PC-9 (cell line): ENCODE measurements at regions not wholly inside any gene's neighbourhood (a gene's known extent, or its start where the extent isn't known, plus 50 kb on each side); places are given as distances from the start of the nearest gene placed in this dataset.

ENCODE experiments used
- BruUV-seq: library from RNA; stranded (reverse); fragments of 400-500 nt; replicated peaks from 2 replicates; lab custom pipeline; 2021; lab: Mats Ljungman, UMichigan
- CTCF ChIA-PET: fragments of 300-600 bp; sonication (Branson Sonifier 250); formaldehyde crosslinking; loops from one replicate; lab custom pipeline; 2022; ENCODE audit warnings: antibody characterized with exemption; lab: Charles Lee
- POLR2A ChIA-PET: fragments of 300-600 bp; sonication (Branson Sonifier 250); formaldehyde crosslinking; loops from one replicate; lab custom pipeline; 2022; ENCODE audit warnings: antibody characterized with exemption; ENCODE audit not compliant: unreplicated experiment; lab: Charles Lee
- DNase-seq, 2 experiments: peaks; one replicate each; pipeline versions ENCODE4 v3.0.0 to v3.0.0-alpha.2; 2015 to 2022; ENCODE audit warnings: mixed read lengths in 1 of 2
- H2AFZ ChIP-seq: fragments of 200-600 bp; sonication (generic); 2 replicates; pipeline ENCODE4 v1.8.1; 2017; ENCODE audit warnings: antibody characterized with exemption
- H3F3A ChIP-seq: fragments of 200-600 bp; sonication (generic); 2 replicates; pipeline ENCODE4 v1.8.1; 2017; ENCODE audit warnings: antibody characterized with exemption, mild to moderate bottlenecking, low read depth; ENCODE audit not compliant: insufficient read depth
- H3K27ac ChIP-seq: fragments of 200-600 bp; sonication (generic); 2 replicates; pipeline ENCODE4 v1.6.1; 2016; ENCODE audit warnings: mixed run types
- H3K27me3 ChIP-seq: fragments of 200-600 bp; sonication (generic); 2 replicates; pipeline ENCODE4 v1.6.1; 2016; ENCODE audit warnings: low read depth, mixed run types; ENCODE audit not compliant: insufficient read depth
- H3K36me3 ChIP-seq: fragments of 200-600 bp; sonication (generic); 2 replicates; pipeline ENCODE4 v1.6.1; 2016; ENCODE audit warnings: low read depth, mixed run types
- H3K4me1 ChIP-seq: fragments of 200-600 bp; sonication (generic); replicated peaks from 2 replicates; pipeline ENCODE4 v1.6.1; 2016; ENCODE audit warnings: mixed run types; ENCODE audit not compliant: insufficient read depth
- H3K4me2 ChIP-seq: fragments of 200-600 bp; sonication (generic); 2 replicates; pipeline ENCODE4 v1.6.1; 2017; ENCODE audit warnings: mixed run types
- H3K4me3 ChIP-seq: fragments of 200-600 bp; sonication (generic); 2 replicates; pipeline ENCODE4 v1.6.1; 2016; ENCODE audit warnings: mixed run types
- H3K79me2 ChIP-seq: fragments of 200-600 bp; sonication (generic); 2 replicates; pipeline ENCODE4 v1.6.1; 2017; ENCODE audit warnings: low read depth, mixed run types
- H3K9me2 ChIP-seq: fragments of 200-600 bp; sonication (generic); 2 replicates; pipeline ENCODE4 v1.8.1; 2017; ENCODE audit warnings: mild to moderate bottlenecking; ENCODE audit not compliant: insufficient read depth
- H3K9me3 ChIP-seq: fragments of 200-600 bp; sonication (generic); 2 replicates; pipeline ENCODE4 v1.8.1; 2016; ENCODE audit warnings: low read depth; ENCODE audit not compliant: insufficient read depth
- H4K20me1 ChIP-seq: fragments of 200-600 bp; sonication (generic); 2 replicates; pipeline ENCODE4 v1.8.1; 2017; ENCODE audit not compliant: insufficient read depth
- CTCF ChIP-seq: fragments of 200-600 bp; sonication (generic); conservative IDR thresholded peaks from 2 replicates; pipeline ENCODE4 v1.6.1; 2017; ENCODE audit warnings: mixed run types, antibody characterized with exemption, mild to moderate bottlenecking, moderate library complexity
- EZH2 ChIP-seq: fragments of 200-600 bp; sonication (generic); IDR thresholded peaks from 2 replicates; pipeline ENCODE4 v1.8.0; 2017; ENCODE audit warnings: antibody characterized with exemption, low read depth
- intact Hi-C: fragments of 100-400 bp; cut with micrococcal nuclease; formaldehyde crosslinking; loops from one replicate; pipeline ENCODE4 v1.10.0; 2022; ENCODE audit not compliant: unreplicated experiment

- H3K4me3 ChIP-seq, result no peak overlapping the region
- CTCF ChIA-PET, result no interaction called here
- H3K9me3 ChIP-seq, result no peaks in the 10 kb centered on the region; the same call in 1 of the 2 replicates
- intact Hi-C loops, result no loop called here
- 0 out of 2 replicates have a peak, but pooled peaks cover 9% of the 10 kb centered on the region for H3F3A ChIP-seq
- no peak overlapping the region for H2AFZ ChIP-seq
- H3K9me2 ChIP-seq, result no peaks in the 10 kb centered on the region
- H4K20me1 ChIP-seq, result no peaks in the 10 kb centered on the region
- TF ChIP-seq CTCF (no peak), EZH2 (no peak)
- H3K36me3 ChIP-seq, result no peaks in the 10 kb centered on the region
- POLR2A ChIA-PET, result no interaction called here
- no peak overlapping the region for H3K27ac ChIP-seq
- no peaks in the 10 kb centered on the region for H3K79me2 ChIP-seq
- no TSS peak for BruUV-seq
- H3K4me1 ChIP-seq, result peaks cover 21% of the 10 kb centered on the region
- no peak overlapping the region for H3K4me2 ChIP-seq
- no peak for DNase-seq
- H3K27me3 ChIP-seq, result no peaks in the 10 kb centered on the region
Measured at GRCh38 chr7:17013204-17013603, 131.4 kb upstream of the AGR3 start.

GRCh38 chr7:17014686-17015085 lies 132.9 kb upstream of the AGR3 start:
- Histone ChIP-seq H2AFZ (no peak overlapping the region), H3F3A (0 out of 2 replicates have a peak, but pooled peaks cover 8% of the 10 kb centered on the region), H3K9me2 (no peaks in the 10 kb centered on the region), H3K79me2 (no peaks in the 10 kb centered on the region), H3K4me3 (no peak overlapping the region), H3K4me1 (peaks cover 16% of the 10 kb centered on the region), H3K27ac (no peak overlapping the region), H3K27me3 (no peaks in the 10 kb centered on the region), H3K4me2 (no peak overlapping the region), H3K9me3 (no peaks in the 10 kb centered on the region; the same call in 1 of the 2 replicates), H3K36me3 (no peaks in the 10 kb centered on the region), H4K20me1 (no peaks in the 10 kb centered on the region)
- TF ChIP-seq CTCF (no peak), EZH2 (no peak)
- POLR2A ChIA-PET, result no interaction called here
- DNase-seq, result no peak
- CTCF ChIA-PET, result no interaction called here
- no TSS peak for BruUV-seq
- intact Hi-C loops, result no loop called here

GRCh38 chr7:17015598-17016031 lies 133.8 kb upstream of the AGR3 start:
- Histone ChIP-seq H3K9me3 (no peaks in the 10 kb centered on the region; the same call in 1 of the 2 replicates), H4K20me1 (no peaks in the 10 kb centered on the region), H3K27ac (no peak overlapping the region), H3K27me3 (no peaks in the 10 kb centered on the region), H3K4me3 (no peak overlapping the region), H3K9me2 (no peaks in the 10 kb centered on the region), H3K79me2 (no peaks in the 10 kb centered on the region), H3K4me2 (no peak overlapping the region), H2AFZ (no peak overlapping the region), H3K4me1 (peaks cover 6% of the 10 kb centered on the region; the same call in 1 of the 2 replicates), H3K36me3 (no peaks in the 10 kb centered on the region), H3F3A (0 out of 2 replicates have a peak, but pooled peaks cover 3% of the 10 kb centered on the region)
- POLR2A ChIA-PET, result interaction anchor here (0.6 to 0.7 kb wide), 3 partner anchors 8 to 284 kb away, joined by 3 to 12 read pairs (median 4); no protein-coding TSS in a partner anchor
- BruUV-seq, result no TSS peak
- no peak for TF ChIP-seq CTCF
- no peak for TF ChIP-seq EZH2
- no peak for DNase-seq
- CTCF ChIA-PET, result interaction anchor here (0.7 kb wide), 1 partner anchor 597 kb away, joined by 3 read pairs; no protein-coding TSS in a partner anchor
- intact Hi-C loops, result no loop called here
